Neutrophil (primary cell): ENCODE measurements at regions not wholly inside any gene's neighbourhood (a gene's known extent, or its start where the extent isn't known, plus 50 kb on each side); places are given as distances from the start of the nearest gene placed in this dataset.

Experiments
- H3K27ac ChIP-seq: fragments of 200-600 bp; sonication (generic); 2 replicates; pipeline ENCODE4 v1.5.1; 2016; ENCODE audit warnings: mild to moderate bottlenecking, moderate library complexity
- H3K27me3 ChIP-seq: fragments of 200-600 bp; sonication (generic); 2 replicates; pipeline ENCODE4 v1.6.0; 2016; ENCODE audit warnings: mild to moderate bottlenecking
- H3K36me3 ChIP-seq: fragments of 200-600 bp; sonication (generic); 2 replicates; pipeline ENCODE4 v1.5.1; 2017
- H3K4me1 ChIP-seq, 2 experiments: fragments of 200-600 bp in 1 of 2; sonication (generic) in 1 of 2; 1 replicate in 1 of 2; 2 replicates in 1 of 2; pipeline versions ENCODE4 v1.5.1 to v1.6.1; 2013 to 2016; ENCODE audit warnings: low read depth in 1 of 2, low read length in 1 of 2, mild to moderate bottlenecking in 1 of 2, moderate library complexity in 1 of 2; ENCODE audit not compliant: control insufficient read depth in 1 of 2, insufficient read depth in 1 of 2
- H3K4me3 ChIP-seq, 2 experiments: fragments of 200-600 bp in 1 of 2; sonication (generic) in 1 of 2; 1 replicate in 1 of 2; 2 replicates in 1 of 2; pipeline ENCODE4 v1.5.1; 2013 to 2016; ENCODE audit warnings: low read depth in 1 of 2, low read length in 1 of 2, mild to moderate bottlenecking in 1 of 2, moderate library complexity in 1 of 2
- H3K9me3 ChIP-seq: fragments of 200-600 bp; sonication (generic); 2 replicates; pipeline ENCODE4 v1.5.1; 2016
- TF ChIP-seq, protein P1 (sequence below): fragments of 200-600 bp; sonication (generic); IDR thresholded peaks from 2 replicates; pipeline ENCODE4 v1.5.1; 2016; ENCODE audit warnings: antibody characterized with exemption

DNA sequence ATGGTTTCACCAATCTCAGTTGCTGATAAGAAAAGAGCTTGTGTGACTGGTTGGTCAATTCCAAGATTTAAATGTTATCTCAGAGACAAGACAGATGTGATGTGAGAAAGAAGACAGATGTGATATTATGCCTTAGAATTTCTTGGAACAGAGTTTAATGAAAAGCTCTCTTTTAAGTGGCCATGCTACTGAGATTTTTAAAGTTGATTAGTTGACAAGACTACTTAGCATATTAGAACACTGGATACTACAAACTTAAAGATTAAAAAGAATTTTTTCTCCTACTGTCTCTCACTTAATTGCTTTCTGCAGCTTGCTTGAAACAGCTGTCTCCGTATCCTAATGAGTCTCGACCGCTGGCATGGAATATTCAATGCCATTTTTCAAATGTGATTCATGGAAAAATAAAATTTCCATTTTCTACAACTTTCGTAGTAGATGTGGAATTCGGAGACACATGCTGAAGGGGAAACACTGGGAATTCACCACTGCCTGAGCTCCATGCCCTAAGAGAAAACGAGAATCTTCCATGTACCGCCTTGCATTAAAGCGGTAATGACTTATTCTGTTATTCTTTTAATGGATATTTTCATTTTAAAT is 634.2 kb upstream of the SETBP1 start:
- TF ChIP-seq, protein P1, sequence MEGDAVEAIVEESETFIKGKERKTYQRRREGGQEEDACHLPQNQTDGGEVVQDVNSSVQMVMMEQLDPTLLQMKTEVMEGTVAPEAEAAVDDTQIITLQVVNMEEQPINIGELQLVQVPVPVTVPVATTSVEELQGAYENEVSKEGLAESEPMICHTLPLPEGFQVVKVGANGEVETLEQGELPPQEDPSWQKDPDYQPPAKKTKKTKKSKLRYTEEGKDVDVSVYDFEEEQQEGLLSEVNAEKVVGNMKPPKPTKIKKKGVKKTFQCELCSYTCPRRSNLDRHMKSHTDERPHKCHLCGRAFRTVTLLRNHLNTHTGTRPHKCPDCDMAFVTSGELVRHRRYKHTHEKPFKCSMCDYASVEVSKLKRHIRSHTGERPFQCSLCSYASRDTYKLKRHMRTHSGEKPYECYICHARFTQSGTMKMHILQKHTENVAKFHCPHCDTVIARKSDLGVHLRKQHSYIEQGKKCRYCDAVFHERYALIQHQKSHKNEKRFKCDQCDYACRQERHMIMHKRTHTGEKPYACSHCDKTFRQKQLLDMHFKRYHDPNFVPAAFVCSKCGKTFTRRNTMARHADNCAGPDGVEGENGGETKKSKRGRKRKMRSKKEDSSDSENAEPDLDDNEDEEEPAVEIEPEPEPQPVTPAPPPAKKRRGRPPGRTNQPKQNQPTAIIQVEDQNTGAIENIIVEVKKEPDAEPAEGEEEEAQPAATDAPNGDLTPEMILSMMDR, result no peak
- no peaks in the 10 kb centered on the region for H3K9me3 ChIP-seq
- H3K4me3 ChIP-seq, result no peak overlapping the region
- no peak overlapping the region for H3K27ac ChIP-seq
- H3K4me1 ChIP-seq, result no peaks in the 10 kb centered on the region
- no peaks in the 10 kb centered on the region for H3K36me3 ChIP-seq
- H3K27me3 ChIP-seq, result no peaks in the 10 kb centered on the region

DNA sequence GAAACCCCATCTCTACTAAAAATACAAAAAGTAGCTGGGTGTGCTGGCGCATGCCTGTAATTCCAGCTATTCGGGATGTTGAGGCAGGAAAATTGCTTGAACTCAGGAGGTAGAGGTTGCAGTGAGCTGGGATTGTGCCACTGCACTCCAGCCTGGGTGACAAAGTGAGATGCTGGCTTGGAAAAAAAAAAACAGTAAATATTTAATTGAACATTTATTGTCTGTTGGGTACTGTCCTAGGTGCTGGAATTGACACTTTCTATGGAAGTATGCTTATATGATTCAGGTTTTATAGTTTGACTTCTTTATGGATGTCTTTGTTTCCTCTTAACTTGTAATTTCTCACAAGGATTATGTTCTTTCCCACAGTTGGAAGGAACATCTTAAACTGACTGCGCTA is 633.1 kb upstream of the SETBP1 start:
- no peak overlapping the region for H3K4me3 ChIP-seq
- no peaks in the 10 kb centered on the region for H3K36me3 ChIP-seq
- no peaks in the 10 kb centered on the region for H3K27me3 ChIP-seq
- no peak overlapping the region for H3K27ac ChIP-seq
- no peaks in the 10 kb centered on the region for H3K4me1 ChIP-seq
- TF ChIP-seq, protein P1, result no peak
- no peaks in the 10 kb centered on the region for H3K9me3 ChIP-seq

DNA sequence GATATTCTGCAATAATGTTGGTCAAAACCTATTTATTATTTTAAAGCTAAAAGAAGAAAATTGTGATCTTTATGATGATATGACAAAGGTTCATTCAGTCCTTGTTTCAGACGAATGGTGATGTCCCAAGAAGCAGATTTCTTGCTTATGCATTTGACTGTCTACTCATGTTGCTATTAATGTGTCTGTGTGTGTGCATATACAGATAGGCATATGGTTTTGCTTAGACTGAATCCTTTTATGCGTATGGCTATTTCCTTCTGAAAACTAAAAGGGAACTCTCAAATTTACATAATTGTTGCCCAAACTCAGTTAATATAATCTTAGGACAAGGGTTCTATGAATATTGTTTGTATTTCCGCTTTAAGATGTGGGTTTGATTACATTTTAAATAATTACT is 632.3 kb upstream of the SETBP1 start:
- TF ChIP-seq, protein P1, result no peak
- H3K4me3 ChIP-seq, result no peak overlapping the region
- H3K27me3 ChIP-seq, result no peaks in the 10 kb centered on the region
- no peaks in the 10 kb centered on the region for H3K4me1 ChIP-seq
- no peak overlapping the region for H3K27ac ChIP-seq
- H3K9me3 ChIP-seq, result no peaks in the 10 kb centered on the region
- H3K36me3 ChIP-seq, result no peaks in the 10 kb centered on the region

DNA sequence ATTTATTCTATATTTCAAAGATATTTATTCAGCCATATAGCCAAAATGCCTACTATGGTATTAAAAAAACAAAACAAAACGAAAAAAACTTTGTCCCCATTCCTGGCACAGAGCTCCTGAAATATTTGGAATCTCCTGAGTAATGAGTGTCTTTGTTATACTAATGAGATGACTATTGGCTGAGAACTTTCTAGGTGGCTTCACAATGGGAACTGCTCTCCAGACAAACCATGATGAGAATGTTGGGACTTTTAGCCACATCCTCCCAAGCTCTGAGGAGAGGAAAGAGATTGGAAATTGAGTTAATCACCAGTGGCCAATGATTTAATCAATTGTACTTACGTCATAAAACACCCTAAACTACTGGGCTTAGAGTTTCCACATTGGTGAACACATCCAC is 631.8 kb upstream of the SETBP1 start:
- TF ChIP-seq, protein P1, result no peak
- no peaks in the 10 kb centered on the region for H3K36me3 ChIP-seq

DNA sequence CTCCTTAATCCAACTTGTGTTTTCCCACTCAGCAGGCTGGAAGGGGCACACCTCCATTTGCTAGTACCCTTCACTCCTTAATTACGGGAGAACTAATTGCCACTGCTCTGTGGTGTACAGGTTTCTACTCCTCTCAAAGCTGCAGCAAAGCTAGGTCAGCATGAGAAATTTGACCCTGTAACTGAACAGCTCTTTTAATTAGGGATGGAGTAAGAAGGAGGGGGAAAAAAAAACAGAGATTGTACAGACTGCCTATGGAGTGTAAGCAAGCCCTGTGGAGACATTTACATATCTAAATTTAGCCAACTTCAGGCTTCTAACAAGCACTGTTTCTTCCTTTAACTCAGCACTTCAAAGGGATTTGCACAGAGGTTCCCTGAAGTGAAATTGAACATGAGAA is 629.7 kb upstream of the SETBP1 start:
- H3K27me3 ChIP-seq, result no peaks in the 10 kb centered on the region
- TF ChIP-seq, protein P1, result no peak
- H3K4me1 ChIP-seq, result no peaks in the 10 kb centered on the region
- H3K27ac ChIP-seq, result no peak overlapping the region
- H3K36me3 ChIP-seq, result no peaks in the 10 kb centered on the region
- no peaks in the 10 kb centered on the region for H3K9me3 ChIP-seq
- H3K4me3 ChIP-seq, result no peak overlapping the region

More for the DNA sequence above, 631.8 kb upstream of the SETBP1 start:
- Histone ChIP-seq H3K27ac (no peak overlapping the region), H3K4me3 (no peak overlapping the region), H3K9me3 (no peaks in the 10 kb centered on the region), H3K27me3 (no peaks in the 10 kb centered on the region), H3K4me1 (no peaks in the 10 kb centered on the region)

DNA sequence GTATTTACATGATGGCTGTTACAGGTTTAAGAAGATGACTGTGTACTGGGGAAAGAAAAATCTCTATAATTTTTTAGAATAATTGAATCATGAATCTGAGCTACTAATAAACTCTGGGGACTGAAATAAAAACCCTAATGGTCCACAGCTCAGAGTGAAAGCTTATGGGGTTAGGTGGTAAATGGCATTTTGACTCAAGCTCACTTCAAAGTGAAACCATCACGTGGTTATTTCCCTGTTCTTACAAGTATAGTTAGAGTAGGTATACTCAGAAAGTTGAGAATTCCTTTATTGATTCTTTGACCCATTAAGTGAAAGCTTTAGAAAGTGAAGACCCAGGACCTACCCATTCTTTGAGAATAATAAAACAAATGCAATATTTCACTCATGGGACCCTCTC is 626.2 kb upstream of the SETBP1 start:
- Histone ChIP-seq H3K4me3 (no peak overlapping the region), H3K27ac (no peak overlapping the region), H3K4me1 (no peaks in the 10 kb centered on the region), H3K36me3 (no peaks in the 10 kb centered on the region), H3K9me3 (no peaks in the 10 kb centered on the region), H3K27me3 (no peaks in the 10 kb centered on the region)
- TF ChIP-seq, protein P1, result no peak
